DOHH2 (cell line): ENCODE measurements at regions not wholly inside any gene's neighbourhood (a gene's known extent, or its start where the extent isn't known, plus 50 kb on each side); places are given as distances from the start of the nearest gene placed in this dataset.

ENCODE experiments used
- H3F3A ChIP-seq: fragments of 200-600 bp; sonication (generic), shearing (Covaris generic); 2 replicates; pipeline ENCODE4 v1.6.0; 2016; ENCODE audit warnings: antibody characterized with exemption, mild to moderate bottlenecking; ENCODE audit not compliant: control insufficient read depth, insufficient read depth
- H3K27ac ChIP-seq: fragments of 200-600 bp; sonication (generic); 2 replicates; pipeline ENCODE4 v1.5.1; 2014; ENCODE audit warnings: low read depth, mild to moderate bottlenecking, low read length, moderate library complexity
- H3K27me3 ChIP-seq: fragments of 200-600 bp; sonication (generic); 2 replicates; pipeline ENCODE4 v1.6.1; 2014; ENCODE audit warnings: mild to moderate bottlenecking, low read length, mixed read lengths; ENCODE audit not compliant: control insufficient read depth
- H3K36me3 ChIP-seq: fragments of 200-600 bp; sonication (generic); 2 replicates; pipeline ENCODE4 v1.6.1; 2014; ENCODE audit warnings: mild to moderate bottlenecking, low read length, moderate library complexity, mixed read lengths; ENCODE audit not compliant: control insufficient read depth
- H3K4me1 ChIP-seq: fragments of 200-600 bp; sonication (generic); 2 replicates; pipeline ENCODE4 v1.6.1; 2014; ENCODE audit warnings: mild to moderate bottlenecking, low read length, mixed read lengths; ENCODE audit not compliant: control insufficient read depth
- H3K4me2 ChIP-seq: fragments of 200-600 bp; sonication (generic); 2 replicates; pipeline ENCODE4 v1.6.0; 2014; ENCODE audit warnings: mild to moderate bottlenecking, low read length, moderate library complexity
- H3K4me3 ChIP-seq: fragments of 200-600 bp; sonication (generic); 2 replicates; pipeline ENCODE4 v1.5.1; 2014; ENCODE audit warnings: mild to moderate bottlenecking, low read length, mixed read lengths
- H3K79me2 ChIP-seq: fragments of 200-600 bp; sonication (generic); 2 replicates; pipeline ENCODE4 v1.6.1; 2014; ENCODE audit warnings: mild to moderate bottlenecking, low read length, mixed read lengths; ENCODE audit not compliant: control insufficient read depth
- H3K9me2 ChIP-seq: fragments of 200-600 bp; sonication (generic); replicated peaks from 2 replicates; pipeline ENCODE4 v1.6.1; 2014; ENCODE audit warnings: mild to moderate bottlenecking, low read length, mixed read lengths; ENCODE audit not compliant: control insufficient read depth
- H3K9me3 ChIP-seq: fragments of 200-600 bp; sonication (generic); 2 replicates; pipeline ENCODE4 v1.6.1; 2014; ENCODE audit warnings: antibody characterized with exemption, low read length, mixed read lengths; ENCODE audit not compliant: control insufficient read depth, insufficient read depth
- H4K20me1 ChIP-seq: fragments of 200-600 bp; sonication (generic); 2 replicates; pipeline ENCODE4 v1.6.0; 2014; ENCODE audit warnings: low read depth, mild to moderate bottlenecking, antibody characterized with exemption, low read length, moderate library complexity; ENCODE audit not compliant: control insufficient read depth, insufficient read depth
- EZH2phosphoT487 ChIP-seq: fragments of 200-600 bp; sonication (generic); IDR thresholded peaks from 2 replicates; pipeline ENCODE4 v1.6.1; 2017; ENCODE audit warnings: borderline replicate concordance, mild to moderate bottlenecking, antibody characterized with exemption, low read length, moderate library complexity, mixed read lengths
- TF ChIP-seq, protein P1 (sequence below): fragments of 200-600 bp; sonication (generic); IDR thresholded peaks from one replicate; pipeline ENCODE4 v1.5.1; 2014; ENCODE audit warnings: antibody characterized with exemption, mild to moderate bottlenecking, low read depth, low read length; ENCODE audit not compliant: poor library complexity, severe bottlenecking

DNA sequence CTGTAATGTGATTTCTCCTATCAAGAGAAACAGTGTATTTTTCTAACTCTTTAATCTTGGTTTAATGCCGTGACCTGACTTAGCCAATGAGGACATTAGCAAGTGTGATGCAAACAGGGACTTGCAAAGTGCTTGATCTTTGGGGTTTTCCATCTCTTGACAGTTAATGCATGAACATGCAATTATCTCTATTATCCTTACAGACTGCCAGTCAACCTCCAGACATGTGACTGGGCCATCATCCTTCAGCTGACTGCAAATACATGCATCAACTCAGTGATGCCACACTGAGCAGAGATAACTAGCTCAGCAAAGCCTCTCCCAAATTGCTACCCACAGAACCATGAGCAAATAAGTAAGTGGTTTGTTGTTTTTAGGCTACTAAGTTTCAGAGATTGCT, 409.6 kb downstream of the GPAM start:
- Histone ChIP-seq H3K4me2 (no peak overlapping the region), H3K9me3 (no peaks in the 10 kb centered on the region)
- TF ChIP-seq, protein P1, sequence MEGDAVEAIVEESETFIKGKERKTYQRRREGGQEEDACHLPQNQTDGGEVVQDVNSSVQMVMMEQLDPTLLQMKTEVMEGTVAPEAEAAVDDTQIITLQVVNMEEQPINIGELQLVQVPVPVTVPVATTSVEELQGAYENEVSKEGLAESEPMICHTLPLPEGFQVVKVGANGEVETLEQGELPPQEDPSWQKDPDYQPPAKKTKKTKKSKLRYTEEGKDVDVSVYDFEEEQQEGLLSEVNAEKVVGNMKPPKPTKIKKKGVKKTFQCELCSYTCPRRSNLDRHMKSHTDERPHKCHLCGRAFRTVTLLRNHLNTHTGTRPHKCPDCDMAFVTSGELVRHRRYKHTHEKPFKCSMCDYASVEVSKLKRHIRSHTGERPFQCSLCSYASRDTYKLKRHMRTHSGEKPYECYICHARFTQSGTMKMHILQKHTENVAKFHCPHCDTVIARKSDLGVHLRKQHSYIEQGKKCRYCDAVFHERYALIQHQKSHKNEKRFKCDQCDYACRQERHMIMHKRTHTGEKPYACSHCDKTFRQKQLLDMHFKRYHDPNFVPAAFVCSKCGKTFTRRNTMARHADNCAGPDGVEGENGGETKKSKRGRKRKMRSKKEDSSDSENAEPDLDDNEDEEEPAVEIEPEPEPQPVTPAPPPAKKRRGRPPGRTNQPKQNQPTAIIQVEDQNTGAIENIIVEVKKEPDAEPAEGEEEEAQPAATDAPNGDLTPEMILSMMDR = no peak
- TF ChIP-seq EZH2phosphoT487 = no peak

DNA sequence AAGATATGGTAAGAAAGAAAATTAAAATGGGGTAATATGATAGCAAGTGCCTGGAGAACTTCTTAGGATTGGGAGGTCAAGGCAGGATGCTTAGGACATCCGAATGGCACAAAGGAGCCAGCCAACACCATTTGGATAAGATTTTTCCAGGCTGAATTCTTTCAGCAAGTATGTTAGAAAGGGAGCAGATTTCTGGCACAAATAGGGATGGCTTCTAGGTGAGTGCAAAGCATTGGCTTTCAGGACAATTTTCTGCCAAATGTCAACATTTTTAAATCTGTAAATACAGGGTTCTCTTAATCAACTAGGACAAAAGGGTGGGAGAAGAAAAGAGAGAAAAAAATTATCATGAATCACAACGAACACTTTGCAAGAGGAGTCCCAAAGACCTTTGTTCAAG, 409.1 kb downstream of the GPAM start:
- Histone ChIP-seq H3K79me2 (no peaks in the 10 kb centered on the region), H3K9me2 (no peaks in the 10 kb centered on the region), H3K27me3 (no peaks in the 10 kb centered on the region), H3K4me2 (no peak overlapping the region), H3F3A (no peaks in the 10 kb centered on the region), H3K27ac (no peak overlapping the region), H3K4me3 (no peak overlapping the region), H3K36me3 (no peaks in the 10 kb centered on the region), H4K20me1 (no peaks in the 10 kb centered on the region), H3K4me1 (no peaks in the 10 kb centered on the region), H3K9me3 (no peaks in the 10 kb centered on the region)
- TF ChIP-seq EZH2phosphoT487 = no peak
- TF ChIP-seq, protein P1 = no peak

More for the DNA sequence above, 409.6 kb downstream of the GPAM start:
- Histone ChIP-seq H3K9me2 (no peaks in the 10 kb centered on the region), H3K27me3 (no peaks in the 10 kb centered on the region), H3K36me3 (no peaks in the 10 kb centered on the region), H3K27ac (no peak overlapping the region), H3K4me1 (no peaks in the 10 kb centered on the region), H4K20me1 (no peaks in the 10 kb centered on the region), H3K79me2 (no peaks in the 10 kb centered on the region), H3F3A (no peaks in the 10 kb centered on the region), H3K4me3 (no peak overlapping the region)

DNA sequence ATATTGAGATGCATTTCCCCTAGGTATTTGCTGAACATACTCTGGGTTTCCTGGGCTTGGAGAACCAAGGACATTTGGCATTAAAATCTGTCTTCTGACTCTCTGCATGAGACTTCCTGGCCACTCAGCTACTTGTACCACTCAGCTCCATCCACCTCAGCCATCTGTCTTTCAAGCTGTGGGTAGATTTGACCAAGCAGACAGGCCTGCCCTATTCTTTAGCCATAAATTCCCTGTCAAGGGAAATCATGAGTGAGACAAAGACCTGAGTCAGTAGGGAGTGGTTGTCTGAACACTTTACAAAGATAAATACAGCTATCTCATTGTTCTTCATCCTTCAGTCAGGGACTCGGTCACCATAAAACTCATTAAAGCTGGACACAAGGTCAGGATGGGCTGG, 399.1 kb downstream of the GPAM start:
- H3K9me2 ChIP-seq = no peaks in the 10 kb centered on the region
- TF ChIP-seq EZH2phosphoT487 = no peak
- TF ChIP-seq, protein P1 = no peak
- no peaks in the 10 kb centered on the region for H3K4me1 ChIP-seq
- H3K79me2 ChIP-seq = no peaks in the 10 kb centered on the region
- no peak overlapping the region for H3K27ac ChIP-seq
- H3K36me3 ChIP-seq = no peaks in the 10 kb centered on the region
- H3K9me3 ChIP-seq = no peaks in the 10 kb centered on the region
- H3K4me3 ChIP-seq = no peak overlapping the region
- H3K4me2 ChIP-seq = no peak overlapping the region
- no peaks in the 10 kb centered on the region for H3F3A ChIP-seq
- H3K27me3 ChIP-seq = no peaks in the 10 kb centered on the region
- H4K20me1 ChIP-seq = no peaks in the 10 kb centered on the region

DNA sequence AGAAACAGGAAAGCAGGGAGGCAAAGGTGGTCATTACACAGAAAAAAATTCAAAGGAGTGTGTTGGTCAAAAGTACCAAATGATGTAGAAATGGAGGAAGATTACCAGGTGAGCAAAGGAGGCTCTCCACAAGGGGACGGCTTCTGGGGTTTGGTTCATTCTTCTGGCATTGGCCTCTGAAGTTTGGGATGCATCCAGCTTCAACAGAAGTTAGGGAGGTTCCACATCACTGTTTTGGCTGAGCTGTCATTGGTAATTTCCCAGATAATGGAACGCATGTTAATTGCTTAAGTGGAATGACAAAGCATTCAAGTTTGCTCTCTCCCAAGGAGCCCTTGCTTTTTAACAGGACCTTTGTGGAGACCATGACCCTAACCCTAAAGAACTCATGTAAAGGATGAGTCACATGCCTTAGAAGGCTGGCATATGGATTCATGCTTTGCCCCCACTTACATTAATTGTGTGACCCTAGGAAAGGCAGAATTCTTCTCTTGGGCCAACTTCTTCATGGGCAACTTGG, 398.6 kb downstream of the GPAM start:
- H3K27ac ChIP-seq = no peak overlapping the region
- H3K4me1 ChIP-seq = no peaks in the 10 kb centered on the region

More for the DNA sequence above, 398.6 kb downstream of the GPAM start:
- Histone ChIP-seq H3K9me2 (no peaks in the 10 kb centered on the region), H4K20me1 (no peaks in the 10 kb centered on the region), H3K79me2 (no peaks in the 10 kb centered on the region), H3K27me3 (no peaks in the 10 kb centered on the region), H3K36me3 (no peaks in the 10 kb centered on the region), H3F3A (no peaks in the 10 kb centered on the region), H3K9me3 (no peaks in the 10 kb centered on the region), H3K4me3 (no peak overlapping the region), H3K4me2 (no peak overlapping the region)
- TF ChIP-seq EZH2phosphoT487 = no peak
- TF ChIP-seq, protein P1 = no peak
